Tibial nerve (tissue), 4 donors: ENCODE measurements at regions not wholly inside any gene's neighbourhood (a gene's known extent, or its start where the extent isn't known, plus 50 kb on each side); places are given as distances from the start of the nearest gene placed in this dataset.
A peak's percentile ranks its signal among the peaks of the same experiment; 100 is the strongest.

Source experiments
- DNase-seq, 2 donors: peaks; one replicate each; pipeline ENCODE4 v3.0.0-alpha.2; 2019; ENCODE audit warnings: low spot score in 2 of 2
- H3K27ac ChIP-seq, 4 donors: fragments of 200-600 bp; sonication (generic) in 3 of 4; one replicate each; pipeline ENCODE4 v1.5.1; 2017 to 2019; ENCODE audit warnings: mild to moderate bottlenecking in 1 of 4
- H3K27me3 ChIP-seq, 2 donors: fragments of 200-600 bp; sonication (generic) in 1 of 2; one replicate each; pipeline versions ENCODE4 v1.5.1 to v1.6.0; 2017 to 2019
- H3K36me3 ChIP-seq, 3 donors: fragments of 200-600 bp; sonication (generic); one replicate each; pipeline ENCODE4 v1.5.1; 2018 to 2019
- H3K4me1 ChIP-seq, 4 donors: fragments of 200-600 bp; sonication (generic) in 3 of 4; one replicate each; pipeline ENCODE4 v1.5.1; 2017 to 2019
- H3K4me3 ChIP-seq, 4 donors: fragments of 200-600 bp; sonication (generic) in 3 of 4; one replicate each; pipeline ENCODE4 v1.5.1; 2017 to 2019; ENCODE audit warnings: mild to moderate bottlenecking in 1 of 4, moderate library complexity in 1 of 4
- H3K9me3 ChIP-seq, 4 donors: fragments of 200-600 bp; sonication (generic) in 3 of 4; one replicate each; pipeline ENCODE4 v1.5.1; 2017 to 2019
- EP300 ChIP-seq, 2 donors: sonication (generic); formaldehyde crosslinking; IDR thresholded peaks; one replicate each; pipeline ENCODE4 v1.6.1; 2017; ENCODE audit warnings: antibody characterized with exemption in 2 of 2, mild to moderate bottlenecking in 1 of 2
- POLR2A ChIP-seq, 2 donors: fragments of 450-650 bp; IDR thresholded peaks; one replicate each; pipeline ENCODE4 v1.6.1; 2017; ENCODE audit warnings: antibody characterized with exemption in 2 of 2, mild to moderate bottlenecking in 2 of 2, moderate library complexity in 2 of 2
- WGBS, 2 donors: methylation state at CpG; one replicate each; pipeline ENCODE4 v1.1.5; 2018; 5-methylcytosine and 5-hydroxymethylcytosine counted together
- TF ChIP-seq, protein P1 (sequence below), 5 experiments: fragments of 200-600 bp in 3 of 5; fragments of 450-650 bp in 2 of 5; sonication (generic) in 3 of 5; IDR thresholded peaks; one replicate each; pipeline ENCODE4 v1.5.1; 2016 to 2019; ENCODE audit warnings: antibody characterized with exemption in 5 of 5, mild to moderate bottlenecking in 3 of 5, moderate library complexity in 2 of 5

DNA sequence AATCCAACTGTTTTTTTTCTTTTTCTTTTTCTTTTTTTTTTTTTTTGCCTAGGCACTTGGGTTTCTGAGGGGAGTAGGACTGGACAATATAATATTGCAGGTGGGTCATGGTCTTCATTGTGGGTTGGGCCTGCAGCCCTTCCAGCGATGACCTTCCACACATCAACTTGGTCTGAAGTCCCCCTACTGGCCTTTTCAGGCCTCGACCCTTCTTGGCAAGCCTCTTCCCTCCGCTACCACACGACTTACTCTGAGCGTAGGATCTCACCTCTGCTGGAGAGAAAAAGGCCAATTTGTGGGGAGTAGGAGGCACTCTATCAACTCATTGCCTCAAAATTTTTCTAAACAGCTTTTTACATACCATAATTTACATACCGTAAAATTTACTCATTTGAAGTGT is 51.1 kb upstream of the GRIK3 start:
- peak overlapping the region in 1 of 4 donors; percentile 84 for H3K27ac ChIP-seq
- H3K27me3 ChIP-seq = no peaks in the 10 kb centered on the region
- peaks cover 0 to 29% (median 12%) of the 10 kb centered on the region in 4 donors for H3K4me1 ChIP-seq
- TF ChIP-seq, protein P1, sequence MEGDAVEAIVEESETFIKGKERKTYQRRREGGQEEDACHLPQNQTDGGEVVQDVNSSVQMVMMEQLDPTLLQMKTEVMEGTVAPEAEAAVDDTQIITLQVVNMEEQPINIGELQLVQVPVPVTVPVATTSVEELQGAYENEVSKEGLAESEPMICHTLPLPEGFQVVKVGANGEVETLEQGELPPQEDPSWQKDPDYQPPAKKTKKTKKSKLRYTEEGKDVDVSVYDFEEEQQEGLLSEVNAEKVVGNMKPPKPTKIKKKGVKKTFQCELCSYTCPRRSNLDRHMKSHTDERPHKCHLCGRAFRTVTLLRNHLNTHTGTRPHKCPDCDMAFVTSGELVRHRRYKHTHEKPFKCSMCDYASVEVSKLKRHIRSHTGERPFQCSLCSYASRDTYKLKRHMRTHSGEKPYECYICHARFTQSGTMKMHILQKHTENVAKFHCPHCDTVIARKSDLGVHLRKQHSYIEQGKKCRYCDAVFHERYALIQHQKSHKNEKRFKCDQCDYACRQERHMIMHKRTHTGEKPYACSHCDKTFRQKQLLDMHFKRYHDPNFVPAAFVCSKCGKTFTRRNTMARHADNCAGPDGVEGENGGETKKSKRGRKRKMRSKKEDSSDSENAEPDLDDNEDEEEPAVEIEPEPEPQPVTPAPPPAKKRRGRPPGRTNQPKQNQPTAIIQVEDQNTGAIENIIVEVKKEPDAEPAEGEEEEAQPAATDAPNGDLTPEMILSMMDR (IDR thresholded peaks at IDR 0.05) = no peak
- TF ChIP-seq EP300 (IDR thresholded peaks at IDR 0.05) (no peak), POLR2A (IDR thresholded peaks at IDR 0.05) (no peak)
- no peaks in the 10 kb centered on the region for H3K36me3 ChIP-seq
- 56 to 59% methylated on average over 6 of the region's 6 CpGs for WGBS, 2 donors
- H3K4me3 ChIP-seq = no peak overlapping the region
- H3K9me3 ChIP-seq = no peaks in the 10 kb centered on the region
- no peak for DNase-seq

DNA sequence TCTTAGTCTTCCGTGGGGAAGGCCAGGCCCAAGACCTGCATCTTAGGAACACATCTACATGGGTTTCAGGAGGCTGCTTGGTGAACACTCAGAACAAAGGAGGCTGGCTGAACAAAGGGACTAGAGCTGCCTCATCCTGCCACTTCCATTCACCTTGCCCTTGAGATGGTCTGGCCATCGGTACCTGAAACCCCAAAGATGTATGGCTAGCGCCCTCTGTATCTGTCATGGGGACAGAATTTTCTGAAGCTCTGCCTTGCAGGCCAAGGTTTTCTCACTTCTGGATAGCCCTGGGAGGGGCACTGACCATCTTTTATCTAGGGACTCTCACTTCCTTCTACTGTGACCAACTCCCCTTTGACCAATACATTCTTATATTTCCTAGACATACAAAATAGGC is 55.4 kb upstream of the GRIK3 start:
- DNase-seq = no peak
- TF ChIP-seq, protein P1 (IDR thresholded peaks at IDR 0.05) = no peak
- TF ChIP-seq POLR2A (IDR thresholded peaks at IDR 0.05) = no peak
- no peak for TF ChIP-seq EP300 (IDR thresholded peaks at IDR 0.05)
- WGBS, 2 donors = 56 to 89% methylated on average over 3 of the region's 3 CpGs
- Histone ChIP-seq H3K36me3 (no peaks in the 10 kb centered on the region), H3K4me3 (no peak overlapping the region), H3K4me1 (peaks cover 0 to 10% (median 2%) of the 10 kb centered on the region in 4 donors), H3K27me3 (no peaks in the 10 kb centered on the region), H3K27ac (no peak overlapping the region), H3K9me3 (no peaks in the 10 kb centered on the region)

DNA sequence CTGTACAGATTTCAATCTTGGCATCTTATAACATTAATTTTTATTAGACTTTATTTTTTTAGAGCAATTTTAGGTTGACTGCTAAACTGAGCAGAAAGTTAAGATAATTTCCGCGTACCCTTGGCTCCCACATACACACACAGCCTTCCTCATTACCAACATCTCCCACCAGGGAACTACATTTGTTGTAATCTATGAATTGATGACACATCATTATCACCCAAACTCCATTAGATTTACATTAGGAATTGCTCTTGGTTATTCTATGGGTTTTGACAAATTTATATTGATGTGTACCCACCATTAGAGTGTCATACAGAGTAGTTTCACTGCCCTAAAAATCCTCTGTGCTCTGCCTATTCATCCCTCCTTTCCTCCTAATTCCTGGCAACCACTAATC is 56.4 kb upstream of the GRIK3 start:
- H3K27ac ChIP-seq = no peak overlapping the region
- no peak for DNase-seq
- TF ChIP-seq, protein P1 (IDR thresholded peaks at IDR 0.05) = no peak
- TF ChIP-seq EP300 (IDR thresholded peaks at IDR 0.05) = no peak
- no peak for TF ChIP-seq POLR2A (IDR thresholded peaks at IDR 0.05)
- no peak overlapping the region for H3K4me3 ChIP-seq
- WGBS, 2 donors = 94 to 98% methylated on average over 2 of the region's 2 CpGs
- H3K9me3 ChIP-seq = no peaks in the 10 kb centered on the region
- no peaks in the 10 kb centered on the region for H3K27me3 ChIP-seq
- no peaks in the 10 kb centered on the region for H3K36me3 ChIP-seq
- peaks cover 0 to under 1% (median 0%) of the 10 kb centered on the region in 4 donors for H3K4me1 ChIP-seq

DNA sequence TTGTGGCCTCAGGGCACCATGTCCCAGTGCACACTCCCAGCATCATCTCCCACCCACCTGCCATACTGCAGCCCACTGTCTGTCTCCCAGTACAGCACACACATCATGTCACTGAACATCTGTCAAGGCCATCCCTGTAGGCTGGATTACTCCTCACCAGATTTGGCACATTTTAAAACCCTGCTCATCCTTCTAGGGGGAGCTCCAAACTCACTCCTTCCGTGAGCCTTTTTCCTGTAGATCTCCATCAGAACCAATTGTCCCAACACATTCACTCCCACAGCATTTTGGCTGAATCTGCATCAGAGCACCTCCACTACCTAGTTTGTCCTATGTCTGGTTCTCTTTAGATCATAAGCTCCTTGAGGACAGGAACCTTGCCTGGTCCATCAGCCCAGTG is 58.6 kb upstream of the GRIK3 start:
- H3K4me3 ChIP-seq = no peak overlapping the region
- no peaks in the 10 kb centered on the region for H3K4me1 ChIP-seq
- TF ChIP-seq POLR2A (IDR thresholded peaks at IDR 0.05) (no peak), EP300 (IDR thresholded peaks at IDR 0.05) (no peak)
- TF ChIP-seq, protein P1 (IDR thresholded peaks at IDR 0.05) = no peak
- no peak overlapping the region for H3K27ac ChIP-seq
- no peaks in the 10 kb centered on the region for H3K27me3 ChIP-seq
- H3K9me3 ChIP-seq = no peaks in the 10 kb centered on the region
- WGBS, 2 donors = 65 to 78% methylated on average over 1 of the region's 1 CpG
- DNase-seq = no peak
- no peaks in the 10 kb centered on the region for H3K36me3 ChIP-seq

DNA sequence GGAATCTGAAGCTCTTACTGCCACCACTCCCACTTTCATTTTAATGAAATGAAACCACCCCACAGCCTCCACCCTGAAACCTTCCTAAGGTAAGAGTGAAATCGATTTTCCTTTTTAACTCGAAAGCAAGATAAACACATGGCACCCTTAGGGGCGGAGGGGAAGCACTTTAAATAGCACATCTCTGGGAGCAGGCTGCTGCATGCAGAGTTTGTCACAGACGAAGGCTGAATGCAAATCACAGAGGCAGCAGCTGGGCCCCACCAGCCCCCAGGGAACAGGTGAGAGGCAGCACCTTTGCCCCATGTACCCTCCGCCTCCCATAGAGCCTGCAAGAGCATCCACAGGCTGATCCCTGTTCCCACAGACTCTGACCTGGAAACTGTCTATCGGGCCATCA is 60.0 kb upstream of the GRIK3 start:
- no peaks in the 10 kb centered on the region for H3K9me3 ChIP-seq
- 75 to 79% methylated on average over 6 of the region's 6 CpGs for WGBS, 2 donors
- H3K27me3 ChIP-seq = no peaks in the 10 kb centered on the region
- no peak overlapping the region for H3K4me3 ChIP-seq
- no peak overlapping the region for H3K27ac ChIP-seq
- no peak for TF ChIP-seq EP300 (IDR thresholded peaks at IDR 0.05)
- TF ChIP-seq POLR2A (IDR thresholded peaks at IDR 0.05) = no peak
- TF ChIP-seq, protein P1 (IDR thresholded peaks at IDR 0.05) = no peak
- DNase-seq = no peak
- H3K4me1 ChIP-seq = no peaks in the 10 kb centered on the region
- no peaks in the 10 kb centered on the region for H3K36me3 ChIP-seq
